NK-92 treated with Interleukin-12 subunit alpha and Interleukin-12 subunit beta, amount 100 ng/mL, for 24 hours (cell line): ENCODE measurements at regions not wholly inside any gene's neighbourhood (a gene's known extent, or its start where the extent isn't known, plus 50 kb on each side); places are given as distances from the start of the nearest gene placed in this dataset.
"Not testable (repeated sequence)": the region's sequence is repeated elsewhere in the genome, so short reads cannot be mapped to it uniquely, and the experiment has no call there.

Experiments used
- DNase-seq: peaks from one replicate; lab custom pipeline; 2025; lab: John Stamatoyannopoulos, UW

DNA sequence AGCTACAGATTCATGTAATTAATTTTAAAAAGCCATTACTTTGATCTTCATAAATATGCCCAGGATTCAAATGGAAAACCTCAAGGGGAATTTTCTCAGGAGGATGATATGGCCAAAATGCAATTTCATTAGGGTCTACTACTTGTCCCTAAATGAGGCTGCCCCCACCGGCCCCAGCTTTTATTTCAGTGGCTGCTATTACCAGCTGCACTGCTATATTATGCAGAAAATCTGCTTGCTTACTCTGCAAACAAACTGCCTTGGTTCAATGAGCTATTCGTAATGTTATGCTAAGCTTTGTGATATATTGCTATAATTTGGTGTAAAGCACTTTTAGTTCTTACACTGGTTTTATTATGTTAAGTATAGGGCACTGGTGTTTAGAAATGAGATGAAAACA is 137.3 kb upstream of the TMTC4 start:
- DNase-seq: no peak

DNA sequence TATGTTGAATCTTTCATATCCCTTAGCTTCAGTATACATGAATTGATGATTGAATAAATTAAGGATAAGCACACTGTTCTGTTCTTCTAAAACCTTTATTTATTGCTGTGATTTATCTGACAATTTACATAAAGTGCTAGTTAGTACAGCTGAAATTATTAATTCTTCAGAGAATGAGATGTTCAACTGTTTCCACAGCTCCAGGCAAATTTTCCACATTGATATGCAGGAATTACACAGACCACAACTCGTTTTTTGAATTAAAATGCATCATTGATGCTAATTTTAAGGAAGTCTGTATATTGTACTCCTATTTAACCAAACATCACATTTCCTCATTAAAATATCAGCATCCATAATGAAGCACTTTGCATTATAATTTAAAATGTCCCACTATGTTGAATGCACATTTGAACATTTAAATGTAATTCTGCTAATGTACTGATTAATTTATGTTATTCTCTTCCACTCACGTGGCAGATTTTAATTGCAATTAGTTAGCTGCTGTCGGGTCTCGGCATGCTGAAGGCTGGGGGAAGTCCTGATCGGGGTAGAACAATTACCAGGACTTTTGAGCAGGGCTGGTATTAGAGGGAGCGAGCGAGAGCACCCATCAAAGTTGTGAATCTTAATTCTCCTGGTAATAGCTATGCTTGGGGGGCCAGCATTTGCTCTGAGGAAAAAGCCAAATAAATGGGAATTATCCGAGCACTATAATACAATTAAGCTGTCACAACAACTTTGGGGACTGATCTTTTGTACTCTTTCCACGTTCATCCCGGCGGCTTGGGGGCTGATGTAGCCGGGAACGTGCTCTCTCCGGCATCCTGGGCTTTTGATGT is 136.7 kb upstream of the TMTC4 start:
- no peak for DNase-seq

DNA sequence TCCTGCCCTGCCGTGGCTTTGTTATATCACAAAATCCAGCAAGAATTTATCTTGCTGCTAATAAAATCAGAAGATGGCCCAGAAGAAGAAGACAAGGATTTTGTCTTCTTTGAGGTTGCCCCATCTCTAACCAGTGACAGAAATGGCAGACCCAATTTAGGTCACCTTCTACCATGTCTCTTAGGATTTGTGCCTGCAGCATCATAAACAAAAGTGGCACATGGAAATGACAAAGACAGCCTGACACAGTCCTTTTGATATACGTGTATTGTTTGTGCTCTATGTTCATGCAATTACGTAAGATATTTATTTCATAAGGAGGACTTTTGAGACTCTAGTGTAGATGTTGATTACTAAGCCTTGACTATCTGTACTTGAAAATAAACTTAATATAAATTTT is 135.9 kb upstream of the TMTC4 start:
- DNase-seq: no peak

DNA sequence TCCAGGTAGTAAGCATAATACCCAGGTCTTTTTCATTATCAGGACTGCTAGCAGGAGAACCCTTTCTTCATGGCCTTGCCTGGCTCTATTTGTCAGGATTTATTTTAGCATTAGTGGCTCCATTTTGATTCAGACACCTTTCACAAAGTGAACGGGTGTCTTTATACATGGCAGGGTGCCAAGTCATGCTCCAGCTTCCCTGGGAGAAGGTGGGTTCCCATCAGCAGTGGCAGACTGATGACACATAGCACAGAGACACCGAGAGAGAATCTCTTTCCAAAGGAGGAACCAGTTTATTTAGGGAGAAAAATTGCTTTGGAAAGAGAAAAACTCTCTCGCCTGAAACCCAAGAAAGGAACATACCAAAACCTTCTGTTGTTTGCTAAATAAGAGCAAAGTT is 135.3 kb upstream of the TMTC4 start:
- DNase-seq: no peak

DNA sequence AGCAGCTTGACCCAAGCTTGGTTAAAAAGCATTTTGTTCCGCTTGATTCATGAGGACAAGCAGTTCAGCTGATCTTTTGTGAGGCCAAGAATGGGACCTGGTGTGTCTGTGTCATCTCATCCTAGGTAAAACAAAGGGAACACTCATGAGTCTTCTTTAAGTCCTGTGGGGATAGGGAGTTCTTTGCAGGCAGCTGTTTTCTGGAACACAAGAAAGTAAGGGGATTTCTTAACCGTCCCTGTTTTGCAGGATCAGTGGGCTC is 134.5 kb upstream of the TMTC4 start:
- DNase-seq: no peak

DNA sequence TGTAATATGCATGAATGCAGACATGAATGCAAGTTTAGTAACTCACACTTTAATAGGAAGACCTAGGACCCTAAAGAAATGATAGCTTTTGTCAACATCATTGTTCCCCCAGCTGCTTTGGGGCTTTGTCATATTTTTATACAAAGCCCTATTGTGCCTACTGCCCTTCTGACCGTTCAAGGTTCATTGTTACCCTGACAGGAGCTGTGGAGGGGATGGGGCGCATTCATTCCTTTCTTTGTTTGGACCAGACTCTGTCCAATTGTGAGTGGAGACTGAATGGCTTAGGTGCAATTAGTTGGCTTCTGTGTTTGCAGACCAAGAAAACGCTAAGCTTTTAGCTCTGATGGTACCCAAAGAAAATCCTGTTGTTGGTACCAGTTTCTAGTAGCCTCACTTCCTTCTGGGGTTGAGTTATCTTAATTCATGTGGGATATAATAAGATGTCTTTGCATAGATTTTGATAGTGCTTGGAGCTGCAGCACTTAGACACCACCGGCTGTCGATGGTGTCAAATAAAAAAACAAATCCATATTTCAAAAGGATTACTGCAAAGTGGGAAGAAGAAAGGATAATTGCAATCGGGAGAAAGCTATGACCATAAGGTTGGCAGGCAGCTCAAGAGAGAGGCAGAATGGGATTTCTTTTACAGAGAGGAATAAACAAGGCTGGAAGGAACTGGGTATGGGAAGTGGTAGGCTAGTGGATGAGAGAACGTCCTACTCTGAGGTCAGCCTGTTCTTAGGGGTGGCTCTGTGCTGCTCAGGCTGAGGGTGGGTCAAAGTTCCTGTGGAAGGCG is 133.9 kb upstream of the TMTC4 start:
- no peak for DNase-seq

DNA sequence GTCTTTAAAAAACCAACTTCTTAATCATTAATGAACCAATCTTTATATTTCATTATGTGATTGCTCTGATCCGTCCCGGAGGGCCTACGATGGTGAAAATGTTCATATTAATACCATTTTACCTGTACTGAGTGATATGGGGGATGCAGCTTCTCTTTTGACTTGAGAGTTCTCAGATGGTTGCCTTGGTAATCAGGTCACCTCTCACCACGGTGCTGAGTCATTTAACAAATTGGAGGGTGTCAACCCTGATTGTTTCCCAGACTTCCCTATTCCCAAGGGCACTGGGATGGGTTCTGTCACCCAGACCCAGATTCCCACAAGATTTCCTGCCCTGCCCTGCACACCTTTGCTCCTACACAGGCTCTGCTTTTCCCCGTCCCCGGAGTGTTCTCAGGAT is 128.5 kb upstream of the TMTC4 start:
- peak; percentile 16 for DNase-seq

DNA sequence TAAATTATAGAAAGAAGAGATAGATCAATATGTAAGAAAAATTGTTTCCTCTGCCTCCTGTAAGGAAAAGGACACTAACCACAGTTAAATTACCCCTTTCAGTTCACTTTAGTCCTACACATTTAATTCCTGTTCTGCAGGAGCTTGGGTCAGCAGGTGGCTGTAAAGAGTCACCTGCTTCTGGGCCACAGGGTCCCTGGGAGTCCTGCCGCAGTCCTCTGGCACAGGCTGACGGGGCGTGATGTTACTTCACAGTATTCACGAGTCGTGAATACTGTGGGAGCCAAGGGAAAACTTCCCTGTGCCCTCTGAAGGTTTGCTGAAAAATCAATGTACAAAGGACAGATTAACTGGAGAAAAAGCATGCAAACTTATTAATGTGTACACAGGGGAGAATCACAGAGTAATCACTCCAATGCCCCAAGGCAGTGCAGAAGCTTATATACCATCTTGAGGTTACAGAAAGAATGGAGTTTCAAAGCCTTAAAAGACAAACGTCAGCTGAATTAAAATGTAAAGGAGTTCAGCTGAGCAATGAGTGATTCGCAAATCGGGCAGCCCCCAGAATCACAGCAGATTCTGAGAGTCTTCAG is 125.8 kb upstream of the TMTC4 start:
- no peak for DNase-seq

DNA sequence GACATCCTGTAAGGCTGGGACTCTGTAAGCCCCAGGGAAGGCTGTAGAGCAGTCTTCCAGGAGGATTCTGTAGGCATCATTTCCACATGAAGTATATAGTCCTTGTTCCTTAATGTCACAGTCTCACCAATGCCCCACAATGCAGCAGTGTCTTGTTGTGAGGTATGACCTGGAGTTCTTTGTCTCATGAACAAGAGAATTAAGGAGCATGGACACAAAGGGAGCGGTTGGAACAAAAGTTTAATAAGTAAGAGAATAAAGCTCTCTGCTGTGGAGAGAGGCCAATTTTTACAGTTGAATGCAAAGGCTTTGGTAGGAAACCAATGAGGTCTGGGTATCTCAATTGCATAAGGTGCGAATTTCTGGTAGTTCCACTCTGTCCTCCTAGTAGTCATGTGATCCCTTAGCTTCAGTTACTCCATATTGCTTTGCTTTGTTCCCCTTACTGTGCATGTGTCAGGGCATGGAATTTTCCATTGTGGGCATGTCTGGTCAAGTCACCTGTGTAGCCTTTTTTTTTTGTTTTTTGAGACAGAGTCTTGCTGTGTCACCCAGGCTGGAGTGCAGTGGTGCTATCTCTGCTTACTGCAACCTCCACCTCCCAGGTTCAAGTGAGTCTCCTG is 124.3 kb upstream of the TMTC4 start:
- no peak for DNase-seq

DNA sequence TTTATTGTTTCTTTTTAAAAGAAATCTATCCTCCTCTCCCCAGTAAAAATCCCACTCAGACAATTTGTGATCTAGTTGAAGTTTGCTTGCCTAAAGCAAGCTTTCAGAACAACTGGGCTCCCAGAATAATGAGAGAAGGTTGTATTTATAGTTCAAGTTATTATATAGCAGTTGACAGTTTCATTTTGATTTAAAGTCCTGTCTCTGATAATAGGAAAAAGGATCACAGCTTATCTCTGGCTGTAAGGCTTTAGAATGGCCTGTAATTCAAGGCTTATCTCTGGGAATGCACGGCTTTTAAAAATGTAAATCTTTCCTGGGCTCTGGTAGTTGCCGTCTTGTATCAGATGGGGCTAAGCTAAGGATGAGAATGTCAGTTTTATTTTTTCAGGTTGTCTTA is 123.3 kb upstream of the TMTC4 start:
- DNase-seq: no peak

DNA sequence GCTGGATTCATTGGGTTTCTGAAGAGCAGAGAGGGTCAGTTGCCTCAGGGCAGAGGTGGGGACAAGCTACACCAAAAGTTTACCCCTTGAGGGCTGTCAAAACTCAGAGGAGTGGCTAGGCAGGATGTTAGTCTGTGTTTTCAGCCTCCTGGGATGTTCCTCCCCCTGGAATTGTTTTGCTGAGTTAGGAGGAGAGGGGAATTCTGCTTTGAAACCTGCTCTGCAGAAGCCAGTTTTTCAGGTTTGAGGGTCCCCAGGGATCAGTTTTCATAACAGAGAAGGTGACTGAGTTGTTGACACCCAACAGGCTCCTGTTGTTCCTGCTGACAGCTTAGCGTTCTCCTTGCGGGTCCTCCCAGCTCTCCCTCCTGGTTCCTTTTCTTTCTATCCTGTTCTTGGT is 121.9 kb upstream of the TMTC4 start:
- no peak for DNase-seq

DNA sequence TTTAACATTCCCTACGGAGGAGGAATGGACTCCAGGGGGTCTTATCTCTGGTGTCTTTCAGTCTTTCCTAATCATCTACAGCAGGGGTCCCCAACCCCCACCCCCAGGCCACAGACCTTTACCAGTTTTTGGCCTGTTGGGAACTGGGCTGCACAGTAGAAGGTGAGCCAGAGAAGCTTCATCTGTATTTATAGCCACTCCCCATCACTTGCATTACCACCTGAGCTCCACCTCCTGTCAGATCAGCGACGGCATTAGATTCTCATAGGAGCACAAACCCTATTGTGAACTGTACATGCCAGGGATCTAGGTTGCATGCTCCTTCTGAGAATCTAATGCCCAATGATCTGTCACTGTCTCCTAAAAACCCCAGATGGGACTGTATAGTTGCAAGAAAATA is 120.0 kb upstream of the TMTC4 start:
- no peak for DNase-seq

DNA sequence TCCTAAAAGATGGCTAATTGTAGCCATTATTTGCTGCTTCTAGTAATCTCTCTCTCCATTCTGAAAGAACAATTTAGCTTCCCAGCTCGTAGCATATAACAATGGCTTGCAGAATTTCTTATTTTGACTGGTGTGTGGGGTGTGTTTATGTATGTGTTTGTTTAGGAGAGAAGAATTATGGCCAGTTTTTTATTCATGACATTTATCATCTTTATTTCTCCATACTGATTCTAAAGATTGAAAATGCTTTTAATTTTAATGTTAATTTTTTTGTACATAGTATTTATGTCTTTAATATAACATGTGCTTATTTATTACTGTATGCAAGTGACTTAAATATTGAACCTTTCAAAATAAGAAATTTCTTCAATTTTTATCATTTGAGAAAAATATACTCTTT is 115.8 kb upstream of the TMTC4 start:
- no peak for DNase-seq

DNA sequence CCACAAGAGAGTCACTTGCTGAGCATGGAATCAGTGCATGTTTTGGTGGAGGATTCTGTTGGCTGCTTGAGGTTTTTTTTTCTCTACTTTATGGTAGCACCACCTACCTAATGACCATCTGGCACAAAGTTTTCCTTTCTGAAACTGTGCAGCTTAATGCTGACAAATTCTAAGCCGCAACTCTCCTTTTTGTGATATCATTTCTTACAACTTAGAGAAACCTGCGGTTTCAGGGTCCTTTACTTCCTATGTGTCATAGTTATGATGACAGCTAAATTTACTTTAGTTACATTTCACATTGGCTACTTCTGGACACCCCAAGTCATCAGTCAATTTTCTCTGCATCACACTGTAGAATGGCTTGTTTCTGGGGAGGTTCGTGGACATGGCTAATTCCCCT is 115.4 kb upstream of the TMTC4 start:
- no peak for DNase-seq

DNA sequence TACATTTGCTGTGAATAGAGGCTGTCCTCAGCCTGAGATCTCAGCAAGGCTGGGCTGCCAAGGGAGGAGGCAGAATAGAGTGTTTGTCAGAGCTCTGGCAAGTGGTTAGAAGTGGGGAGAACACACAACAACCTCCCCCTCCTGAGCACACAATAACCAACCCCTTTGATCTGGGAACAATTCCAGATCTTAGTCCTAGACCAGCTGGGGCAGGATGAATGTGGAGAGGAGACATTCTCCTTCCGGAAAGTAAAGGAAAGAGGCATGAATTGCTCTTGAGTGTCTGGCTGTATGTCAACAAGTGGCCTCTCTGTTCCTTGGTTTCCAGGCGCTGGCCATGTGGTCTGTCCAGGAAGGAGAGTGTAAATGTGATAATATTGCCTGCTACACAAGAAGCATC is 114.9 kb upstream of the TMTC4 start:
- no peak for DNase-seq

DNA sequence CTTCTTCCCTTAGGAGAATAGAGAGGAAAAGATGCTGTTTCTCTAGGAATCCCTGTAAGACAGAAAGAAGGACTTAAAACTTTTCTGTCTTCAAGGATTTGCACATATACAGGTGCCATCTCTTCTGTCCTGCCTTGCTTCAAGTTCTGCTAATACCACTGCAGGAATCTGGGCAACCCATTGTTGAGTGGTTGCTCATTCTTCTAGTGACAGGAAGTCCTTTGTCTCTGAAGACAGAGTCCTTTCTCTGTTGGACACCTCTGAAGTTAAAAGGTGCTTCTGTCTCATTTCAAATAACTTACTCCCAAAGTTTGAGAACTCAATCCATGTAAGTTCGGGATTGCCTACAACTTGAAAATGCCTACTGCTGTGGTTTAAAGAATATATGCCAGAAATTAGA is 114.4 kb upstream of the TMTC4 start:
- no peak for DNase-seq

DNA sequence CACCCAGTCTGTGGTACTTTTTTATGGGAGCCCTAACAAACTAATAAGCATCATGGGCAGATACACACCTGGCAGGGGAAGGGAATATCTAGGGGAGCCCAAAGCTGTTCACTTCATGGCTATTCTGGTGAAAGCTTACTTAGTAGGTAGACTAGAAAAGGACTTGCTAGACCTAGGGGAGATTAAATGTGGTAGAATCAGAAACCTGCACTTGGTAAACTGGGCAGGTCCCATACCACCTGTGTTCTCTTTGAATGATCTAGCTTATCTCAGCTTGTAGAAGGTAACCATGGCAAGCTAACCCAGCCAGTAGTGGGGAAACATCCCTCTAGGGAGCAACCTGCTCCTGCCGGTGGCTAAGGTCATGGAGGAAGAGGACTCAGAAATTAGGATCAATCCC is 113.9 kb upstream of the TMTC4 start:
- no peak for DNase-seq

DNA sequence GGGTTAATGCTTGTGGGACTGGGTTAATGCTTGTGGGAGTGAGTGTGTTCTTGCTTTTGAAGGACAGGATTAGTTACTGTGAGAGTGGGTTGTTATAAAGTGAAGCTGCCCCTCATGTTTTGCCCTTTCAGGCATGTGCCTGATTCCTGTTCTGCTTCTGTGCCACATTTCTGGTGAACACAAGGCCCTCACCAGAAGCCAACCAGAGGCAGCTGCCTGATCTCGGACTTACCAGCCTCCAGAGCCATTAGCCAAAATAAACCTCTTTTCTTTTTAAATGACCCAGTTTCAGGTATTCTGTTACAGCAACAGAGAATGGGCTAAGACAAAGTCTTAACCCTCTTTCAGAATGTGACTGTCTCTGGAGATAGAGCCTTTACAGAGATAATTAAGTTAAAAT is 113.3 kb upstream of the TMTC4 start:
- no peak for DNase-seq

DNA sequence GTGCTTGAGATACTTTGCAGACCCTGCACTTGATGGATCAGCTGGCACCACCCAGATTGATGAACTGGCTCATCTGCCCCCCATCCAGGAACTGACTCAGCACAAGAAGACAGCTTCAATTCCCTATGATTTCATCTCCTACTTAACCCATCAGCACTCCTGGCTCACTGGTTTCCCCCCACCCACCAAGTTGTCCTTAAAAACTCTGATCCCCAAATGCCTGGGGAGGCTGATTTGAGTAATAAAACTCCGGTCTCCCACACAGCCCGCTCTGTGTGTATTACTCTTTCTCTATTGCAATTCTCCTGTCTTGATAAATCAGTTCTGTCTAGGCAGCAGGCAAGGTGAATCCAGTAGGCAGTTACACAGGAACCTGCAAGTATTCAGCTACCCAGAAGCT is 102.1 kb upstream of the TMTC4 start:
- DNase-seq: not testable (repeated sequence)

DNA sequence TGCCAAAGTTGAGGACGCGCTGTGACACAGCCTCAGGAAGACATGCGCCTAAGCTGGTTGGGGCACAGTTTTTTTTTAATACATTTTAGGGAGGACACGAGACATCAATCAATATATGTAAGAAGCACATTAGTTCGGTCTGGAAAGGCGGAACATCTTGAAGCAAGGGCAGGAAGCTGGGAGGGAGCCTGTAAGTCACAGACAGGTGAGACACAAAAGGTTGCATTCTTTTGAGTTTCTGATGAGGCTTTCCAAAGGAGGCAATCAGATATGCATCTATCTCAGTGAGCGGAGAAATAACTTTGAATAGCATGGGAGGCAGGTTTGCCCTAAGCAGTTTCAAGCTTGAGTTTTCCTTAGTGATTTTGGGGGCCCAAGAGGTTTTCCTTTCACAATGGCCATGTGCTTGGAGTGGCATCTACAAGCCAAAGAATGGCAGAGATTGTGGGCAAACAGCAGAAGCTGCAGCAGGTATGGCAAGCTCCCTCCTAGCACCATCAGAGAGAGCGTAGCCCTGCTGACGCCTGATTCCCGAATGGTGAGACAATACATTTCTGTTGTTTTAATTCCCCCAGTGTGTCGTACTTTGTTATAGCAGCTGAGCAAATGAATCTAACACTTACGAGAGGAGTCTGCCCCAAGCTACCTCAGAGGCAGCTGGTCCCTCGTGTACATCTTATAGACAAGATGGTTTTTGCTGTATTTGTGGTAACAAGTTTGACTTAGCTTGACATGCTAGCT is 99.5 kb upstream of the TMTC4 start:
- no peak for DNase-seq

DNA sequence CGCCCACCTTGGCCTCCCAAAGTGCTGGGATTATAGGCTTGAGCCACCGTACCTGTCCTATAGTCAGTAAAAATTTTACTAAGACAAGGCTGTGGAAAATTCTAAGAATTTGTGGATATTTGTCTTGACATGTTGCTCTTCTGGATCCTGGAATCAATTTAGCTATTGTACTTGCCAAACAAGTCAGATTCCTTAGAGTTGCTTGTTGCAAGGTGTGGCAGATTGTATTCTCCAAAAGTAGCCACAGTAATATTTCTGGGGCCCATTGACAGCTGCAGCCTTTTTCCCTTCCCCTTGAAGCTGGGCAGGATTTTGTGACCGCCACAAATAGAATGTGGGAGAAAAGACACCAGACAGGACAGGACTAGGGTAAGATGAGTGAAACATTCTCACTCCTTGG is 98.8 kb upstream of the TMTC4 start:
- no peak for DNase-seq

DNA sequence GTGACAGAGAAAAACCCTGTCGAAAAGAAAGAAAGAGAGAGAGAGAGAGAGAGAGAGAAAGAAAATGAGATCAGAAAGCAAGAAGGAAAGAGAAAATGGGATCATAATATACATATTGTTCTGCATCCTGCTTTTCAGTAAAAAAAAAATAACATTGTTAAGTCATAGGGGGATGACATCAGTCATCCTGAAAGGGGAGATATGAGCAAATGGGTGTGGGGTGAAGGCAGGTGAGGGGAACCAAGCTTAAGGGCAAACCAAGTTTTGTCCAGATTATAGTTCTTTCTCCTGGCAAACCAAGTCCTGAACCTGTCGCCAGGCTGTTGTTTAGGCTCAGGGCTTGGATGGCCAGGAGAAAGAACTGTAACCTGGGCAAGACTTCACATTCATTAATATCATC is 92.6 kb upstream of the TMTC4 start:
- no peak for DNase-seq
